H9 (cell line): ENCODE measurements at regions not wholly inside any gene's neighbourhood (a gene's known extent, or its start where the extent isn't known, plus 50 kb on each side); places are given as distances from the start of the nearest gene placed in this dataset.

ENCODE experiments used
- DNase-seq: peaks from one replicate; pipeline ENCODE4 v3.0.0-alpha.2; 2017
- H2AFZ ChIP-seq: one replicate; pipeline ENCODE4 v1.6.1; 2013; ENCODE audit warnings: mild to moderate bottlenecking, low read length, control low read depth, moderate library complexity
- H2AK5ac ChIP-seq: 2 replicates; pipeline ENCODE4 v1.6.1; 2013; ENCODE audit warnings: low read length, control low read depth, mixed read lengths; ENCODE audit not compliant: insufficient read length
- H2BK120ac ChIP-seq: one replicate; pipeline ENCODE4 v1.6.1; 2013; ENCODE audit warnings: low read depth, mild to moderate bottlenecking, low read length, control low read depth, inconsistent platforms; ENCODE audit not compliant: poor library complexity, severe bottlenecking
- H2BK12ac ChIP-seq: 2 replicates; pipeline ENCODE4 v1.6.1; 2013; ENCODE audit warnings: low read length, control low read depth, mixed read lengths, low read depth; ENCODE audit not compliant: insufficient read length
- H2BK15ac ChIP-seq: 2 replicates; pipeline ENCODE4 v1.6.1; 2013; ENCODE audit warnings: low read depth, low read length, control low read depth
- H2BK20ac ChIP-seq: one replicate; pipeline ENCODE4 v1.6.1; 2013; ENCODE audit warnings: low read depth, mild to moderate bottlenecking, low read length, control low read depth, inconsistent platforms; ENCODE audit not compliant: poor library complexity, severe bottlenecking
- H2BK5ac ChIP-seq: 2 replicates; pipeline ENCODE4 v1.6.1; 2013; ENCODE audit warnings: low read length, control low read depth, mixed read lengths; ENCODE audit not compliant: insufficient read length
- H3K14ac ChIP-seq: 2 replicates; pipeline ENCODE4 v1.6.1; 2013; ENCODE audit warnings: low read length, control low read depth; ENCODE audit not compliant: insufficient read depth
- H3K18ac ChIP-seq: 2 replicates; pipeline ENCODE4 v1.6.1; 2013; ENCODE audit warnings: low read depth, mild to moderate bottlenecking, mixed read lengths, low read length, control low read depth; ENCODE audit not compliant: insufficient read length
- H3K23ac ChIP-seq: 2 replicates; pipeline ENCODE4 v1.6.1; 2013; ENCODE audit warnings: low read length, control low read depth, mixed read lengths, low read depth; ENCODE audit not compliant: insufficient read length
- H3K23me2 ChIP-seq: 2 replicates; pipeline ENCODE4 v1.6.1; 2013; ENCODE audit warnings: low read depth, mild to moderate bottlenecking, mixed read lengths, low read length, control low read depth; ENCODE audit not compliant: insufficient read length, poor library complexity, severe bottlenecking
- H3K27ac ChIP-seq: 2 replicates; pipeline ENCODE4 v1.5.1; 2013; ENCODE audit warnings: low read length, control low read depth, mixed read lengths, low read depth; ENCODE audit not compliant: insufficient read length
- H3K27me3 ChIP-seq: 2 replicates; pipeline ENCODE4 v1.6.1; 2013; ENCODE audit warnings: low read length, control low read depth, inconsistent platforms; ENCODE audit not compliant: insufficient read depth
- H3K4ac ChIP-seq: 2 replicates; pipeline ENCODE4 v1.6.1; 2013; ENCODE audit warnings: low read depth, mild to moderate bottlenecking, control low read depth, inconsistent platforms, low read length, moderate library complexity
- H3K4me1 ChIP-seq: 2 replicates; pipeline ENCODE4 v1.6.1; 2013; ENCODE audit warnings: low read length, control low read depth, inconsistent platforms; ENCODE audit not compliant: insufficient read depth
- H3K4me2 ChIP-seq: 2 replicates; pipeline ENCODE4 v1.6.1; 2013; ENCODE audit warnings: low read length, control low read depth, mixed read lengths; ENCODE audit not compliant: insufficient read length, insufficient read depth
- H3K56ac ChIP-seq: 2 replicates; pipeline ENCODE4 v1.6.1; 2013; ENCODE audit warnings: low read depth, mild to moderate bottlenecking, mixed read lengths, low read length, control low read depth; ENCODE audit not compliant: insufficient read length
- H3K79me1 ChIP-seq: 2 replicates; pipeline ENCODE4 v1.6.1; 2013; ENCODE audit warnings: low read depth, mild to moderate bottlenecking, moderate library complexity, low read length, control low read depth, inconsistent platforms; ENCODE audit not compliant: insufficient read depth, poor library complexity, severe bottlenecking
- H3K79me2 ChIP-seq: 2 replicates; pipeline ENCODE4 v1.6.1; 2013; ENCODE audit warnings: low read length, control low read depth, inconsistent platforms; ENCODE audit not compliant: insufficient read depth
- H3K9ac ChIP-seq: 2 replicates; pipeline ENCODE4 v1.6.1; 2013; ENCODE audit warnings: low read length, control low read depth, mixed read lengths; ENCODE audit not compliant: insufficient read length; ENCODE audit errors: extremely low read depth
- H3K9me3 ChIP-seq: one replicate; pipeline ENCODE4 v1.6.1; 2013; ENCODE audit warnings: low read depth, low read length, inconsistent platforms; ENCODE audit not compliant: control insufficient read depth
- H3T11ph ChIP-seq: one replicate; pipeline ENCODE4 v1.6.1; 2013; ENCODE audit warnings: mild to moderate bottlenecking, low read length, control low read depth, inconsistent platforms
- H4K20me1 ChIP-seq: one replicate; pipeline ENCODE4 v1.6.1; 2013; ENCODE audit not compliant: control insufficient read depth, insufficient read length, insufficient read depth
- H4K5ac ChIP-seq: 2 replicates; pipeline ENCODE4 v1.6.1; 2013; ENCODE audit warnings: low read depth, mild to moderate bottlenecking, mixed read lengths, low read length, control low read depth; ENCODE audit not compliant: insufficient read length
- H4K8ac ChIP-seq: replicated peaks from 2 replicates; pipeline ENCODE4 v1.6.1; 2013; ENCODE audit warnings: low read length, control low read depth, mixed read lengths, low read depth; ENCODE audit not compliant: insufficient read length
- H4K91ac ChIP-seq: 2 replicates; pipeline ENCODE4 v1.6.1; 2013; ENCODE audit warnings: low read depth, mild to moderate bottlenecking, moderate library complexity, mixed read lengths, low read length, control low read depth; ENCODE audit not compliant: insufficient read length
- H3K27ac Mint-ChIP-seq, 3 experiments: 2 replicates in 2 of 3; 3 replicates in 1 of 3; pipeline ENCODE4 v1.8.0; 2020 to 2021; ENCODE audit warnings: mixed read lengths in 3 of 3, mild to moderate bottlenecking in 1 of 3, moderate library complexity in 1 of 3
- H3K27me3 Mint-ChIP-seq: 2 replicates; pipeline ENCODE4 v1.8.0; 2021; ENCODE audit warnings: low read depth, mild to moderate bottlenecking, moderate library complexity, mixed read lengths
- H3K36me3 Mint-ChIP-seq, 3 experiments: 2 replicates in 2 of 3; 3 replicates in 1 of 3; pipeline ENCODE4 v1.8.0; 2020 to 2021; ENCODE audit warnings: low read depth in 3 of 3, mixed read lengths in 3 of 3; ENCODE audit not compliant: insufficient read depth in 1 of 3
- H3K4me1 Mint-ChIP-seq, 2 experiments: 2 replicates each; pipeline ENCODE4 v1.8.0; 2020; ENCODE audit warnings: mixed read lengths in 2 of 2
- H3K4me3 Mint-ChIP-seq, 2 experiments: 2 replicates in 1 of 2; 3 replicates in 1 of 2; pipeline ENCODE4 v1.8.0; 2020 to 2021; ENCODE audit warnings: mild to moderate bottlenecking in 2 of 2, mixed read lengths in 2 of 2, moderate library complexity in 1 of 2
- H3K9me3 Mint-ChIP-seq, 2 experiments: 2 replicates in 1 of 2; 3 replicates in 1 of 2; pipeline ENCODE4 v1.8.0; 2020; ENCODE audit warnings: mild to moderate bottlenecking in 2 of 2, mixed read lengths in 2 of 2, moderate library complexity in 1 of 2
- CTCF ChIP-seq: fragments of 200-600 bp; sonication (generic); conservative IDR thresholded peaks from 3 replicates; pipeline ENCODE4 v1.8.0; 2021; ENCODE audit warnings: antibody characterized with exemption, mild to moderate bottlenecking

GRCh38 chr16:26391833-26392232, 674.9 kb upstream of the C16orf82 start:
- H2BK12ac ChIP-seq: no peak overlapping the region
- no peaks in the 10 kb centered on the region for H3K4me1 ChIP-seq
- no peak overlapping the region for H3K56ac ChIP-seq
- no peak overlapping the region for H3K4me3 Mint-ChIP-seq
- no peak overlapping the region for H2BK20ac ChIP-seq
- H2AK5ac ChIP-seq: no peak overlapping the region
- no peak overlapping the region for H3K14ac ChIP-seq
- no peak overlapping the region for H3K4ac ChIP-seq
- no peaks in the 10 kb centered on the region for H3K79me2 ChIP-seq
- H2BK120ac ChIP-seq: no peak overlapping the region
- no peak overlapping the region for H3K23ac ChIP-seq
- H3K9ac ChIP-seq: no peak overlapping the region
- DNase-seq: no peak
- H3K23me2 ChIP-seq: no peaks in the 10 kb centered on the region
- no peaks in the 10 kb centered on the region for H3K4me1 Mint-ChIP-seq
- H3K27me3 Mint-ChIP-seq: peaks cover 10% of the 10 kb centered on the region
- no peaks in the 10 kb centered on the region for H4K20me1 ChIP-seq
- no peak overlapping the region for H3K27ac Mint-ChIP-seq
- H2BK5ac ChIP-seq: no peak overlapping the region
- H3K4me2 ChIP-seq: no peak overlapping the region
- H3T11ph ChIP-seq: no peak overlapping the region
- no peak overlapping the region for H2BK15ac ChIP-seq
- no peaks in the 10 kb centered on the region for H3K36me3 Mint-ChIP-seq
- no peaks in the 10 kb centered on the region for H3K9me3 ChIP-seq
- H3K27ac ChIP-seq: no peak overlapping the region
- no peaks in the 10 kb centered on the region for H3K79me1 ChIP-seq
- no peak overlapping the region for H2AFZ ChIP-seq
- H3K18ac ChIP-seq: no peak overlapping the region
- H4K8ac ChIP-seq: no peak overlapping the region
- no peak overlapping the region for H4K5ac ChIP-seq
- H4K91ac ChIP-seq: no peak overlapping the region
- H3K27me3 ChIP-seq: 0 out of 2 replicates have a peak, but pooled peaks cover 2% of the 10 kb centered on the region
- H3K9me3 Mint-ChIP-seq: no peaks in the 10 kb centered on the region
- no peak for TF ChIP-seq CTCF
